Renal cortical epithelial cell (primary cell): ENCODE measurements at regions not wholly inside any gene's neighbourhood (a gene's known extent, or its start where the extent isn't known, plus 50 kb on each side); places are given as distances from the start of the nearest gene placed in this dataset.
"Not testable (repeated sequence)": the region's sequence is repeated elsewhere in the genome, so short reads cannot be mapped to it uniquely, and the experiment has no call there.

Experiments used
- DNase-seq: peaks from one replicate; pipeline ENCODE4 v3.0.0-alpha.2; 2011; ENCODE audit warnings: low read depth

DNA sequence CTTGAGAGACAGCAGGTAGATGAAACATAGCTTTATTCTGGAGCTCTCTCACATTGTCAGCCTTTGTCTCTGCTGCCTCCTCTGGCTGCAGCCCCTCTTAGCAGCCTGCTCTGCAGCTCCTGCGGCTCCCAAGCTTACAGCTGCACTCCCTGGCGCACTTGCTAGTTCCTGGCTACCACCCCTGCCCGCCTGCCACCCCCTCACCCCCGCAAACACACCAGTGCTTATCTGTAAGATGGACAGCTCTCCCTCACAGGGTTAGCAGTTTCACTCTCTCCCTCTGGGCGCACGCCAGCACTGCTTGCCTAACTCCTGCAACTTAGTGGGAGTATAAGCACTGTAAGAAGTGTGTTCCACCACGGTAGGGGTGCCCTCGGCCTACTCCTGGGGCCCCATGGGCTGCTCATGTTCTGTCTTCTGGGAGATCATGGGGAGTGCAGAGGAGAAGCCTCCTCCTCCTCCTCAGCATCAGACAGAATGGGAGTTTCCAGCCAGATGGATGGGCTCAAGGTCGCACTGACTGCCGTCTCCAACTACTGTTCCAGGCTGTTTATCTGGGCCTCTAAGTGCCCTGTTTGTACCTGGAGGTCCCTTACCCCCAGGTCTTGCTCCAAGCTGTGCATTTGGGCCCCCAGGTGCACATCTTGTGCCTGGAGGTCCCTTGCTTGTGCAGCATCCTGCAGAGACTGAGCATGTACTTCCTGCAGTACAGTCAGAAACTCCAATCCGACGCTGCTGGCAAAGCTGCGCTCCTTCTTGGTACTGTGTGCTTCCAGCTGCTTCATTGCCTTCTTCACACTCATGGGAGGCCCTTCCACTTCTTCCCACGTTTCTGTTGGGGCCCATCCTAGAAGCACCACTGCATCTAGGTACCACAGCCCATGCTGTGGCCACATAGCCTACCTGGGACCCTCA lies 1388.1 kb downstream of the AMY1C start:
- DNase-seq: no peak

DNA sequence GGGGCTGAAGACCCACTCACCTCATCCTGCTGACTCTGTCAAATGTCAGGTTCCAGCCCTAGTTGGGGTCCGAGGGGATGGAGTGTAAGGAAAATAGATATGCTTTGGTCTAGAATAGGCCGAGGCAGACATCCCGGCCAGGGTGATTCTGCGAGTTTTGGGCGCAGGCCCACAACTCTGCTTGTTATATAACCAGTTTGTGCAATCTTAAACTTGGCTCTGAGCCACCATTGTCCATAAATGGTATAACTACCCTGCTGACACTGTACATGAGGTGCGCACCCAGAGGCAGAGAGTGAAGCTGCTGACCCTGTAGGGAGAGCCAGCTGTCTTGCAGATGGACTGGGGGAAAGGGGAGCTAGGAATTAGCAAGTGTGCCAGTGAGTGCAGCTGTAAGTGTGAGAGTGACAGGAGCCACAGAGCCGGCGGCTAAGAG lies 1388.8 kb downstream of the AMY1C start:
- no peak for DNase-seq

DNA sequence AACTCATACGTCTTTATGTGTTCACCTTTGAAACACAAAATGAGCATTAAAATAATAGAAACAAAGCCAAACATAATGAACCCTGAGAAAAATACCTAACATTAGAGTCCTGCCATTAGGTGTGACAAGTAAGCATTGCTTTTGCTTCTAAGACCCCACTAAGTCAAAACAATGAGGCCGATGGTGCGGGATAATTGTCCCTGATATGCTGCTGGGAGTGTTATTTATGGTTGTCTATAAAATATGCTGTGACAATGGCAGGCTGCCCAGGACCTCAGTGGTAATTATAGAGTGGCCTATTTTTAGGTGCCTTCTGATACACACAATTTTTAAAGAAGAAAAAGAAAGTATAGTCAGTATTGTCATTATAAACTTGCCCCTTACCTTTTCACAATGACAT lies 1423.1 kb downstream of the AMY1C start:
- no peak for DNase-seq

DNA sequence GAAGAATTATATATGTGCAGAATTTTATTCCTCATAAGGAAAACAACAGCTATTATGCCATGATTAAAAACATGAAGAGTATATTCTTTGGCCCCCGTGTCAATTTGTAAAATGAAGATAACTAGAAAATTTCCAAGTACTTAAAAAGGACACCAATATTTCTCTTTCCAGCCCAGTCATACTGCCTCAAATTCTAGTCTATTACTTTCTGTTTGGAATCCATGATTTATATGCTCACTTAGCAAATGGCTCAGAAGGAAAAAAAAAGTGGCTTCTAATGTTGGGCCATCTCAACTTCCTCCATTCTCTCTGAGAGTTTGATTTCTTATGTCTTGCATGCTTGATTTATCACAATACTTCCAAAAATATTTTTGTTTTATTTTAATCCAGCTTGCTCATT lies 1431.1 kb downstream of the AMY1C start:
- DNase-seq: no peak

DNA sequence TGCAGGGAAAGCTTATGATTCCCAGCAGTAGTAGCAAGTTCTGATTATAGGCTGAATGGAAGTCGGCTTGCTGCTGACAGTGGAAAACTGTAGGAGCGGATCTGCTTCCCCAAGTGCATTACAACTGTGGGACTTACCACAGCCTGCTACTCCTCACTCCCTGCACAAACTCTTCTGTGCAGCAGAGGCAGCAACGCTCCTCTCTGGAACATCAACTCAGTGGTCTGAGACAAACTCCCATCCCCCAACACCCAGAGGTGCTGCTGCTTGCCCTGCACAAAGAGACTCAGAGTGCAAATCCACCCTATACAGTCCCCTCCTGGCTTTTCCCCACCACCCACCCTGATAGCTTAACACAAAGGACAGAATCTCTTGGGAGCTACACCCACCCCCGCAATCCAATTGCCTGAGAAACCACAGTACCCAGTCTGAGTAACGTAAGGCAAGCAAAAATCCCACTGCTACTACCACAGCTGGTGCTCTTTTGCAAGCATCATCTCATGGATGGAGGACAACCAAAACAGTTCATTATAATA lies 1455.2 kb downstream of the AMY1C start:
- DNase-seq: no peak

DNA sequence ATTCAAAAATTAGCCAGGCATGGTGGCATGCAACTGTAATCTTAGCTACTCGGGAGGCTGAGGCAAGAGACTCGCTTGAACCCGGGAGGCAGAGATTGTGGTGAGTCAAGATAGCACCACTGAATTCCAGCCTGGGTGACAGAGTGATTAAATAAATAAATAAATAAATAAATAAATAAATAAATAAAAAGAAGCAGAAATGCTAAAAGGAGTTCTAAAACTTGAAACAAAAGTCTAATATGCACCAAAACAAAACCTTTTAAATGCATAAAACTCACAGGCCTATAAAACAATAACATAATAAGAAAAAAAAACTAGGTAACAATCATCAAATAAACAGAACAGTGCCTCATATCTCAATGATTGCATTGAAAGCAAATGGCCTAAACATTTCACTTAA lies 1458.9 kb downstream of the AMY1C start:
- DNase-seq: no peak

DNA sequence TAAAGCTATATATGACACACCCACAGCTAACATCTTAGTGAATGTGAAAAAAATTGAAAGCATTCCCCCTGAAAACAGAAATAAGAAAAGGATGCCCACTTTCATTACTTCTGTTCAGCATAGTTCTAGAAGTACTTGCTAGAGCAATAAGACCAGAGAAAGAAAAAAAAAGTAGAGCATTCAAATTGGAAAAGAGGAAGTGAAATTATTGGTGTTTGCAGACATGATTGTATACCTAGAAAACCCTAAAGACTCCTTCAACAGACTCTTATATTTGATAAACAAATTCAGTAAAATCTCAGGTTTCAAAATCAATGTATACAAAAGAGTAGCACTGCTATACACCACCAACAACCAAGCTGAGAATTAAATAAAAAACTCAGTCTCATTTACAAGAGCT lies 1461.0 kb downstream of the AMY1C start:
- no peak for DNase-seq

DNA sequence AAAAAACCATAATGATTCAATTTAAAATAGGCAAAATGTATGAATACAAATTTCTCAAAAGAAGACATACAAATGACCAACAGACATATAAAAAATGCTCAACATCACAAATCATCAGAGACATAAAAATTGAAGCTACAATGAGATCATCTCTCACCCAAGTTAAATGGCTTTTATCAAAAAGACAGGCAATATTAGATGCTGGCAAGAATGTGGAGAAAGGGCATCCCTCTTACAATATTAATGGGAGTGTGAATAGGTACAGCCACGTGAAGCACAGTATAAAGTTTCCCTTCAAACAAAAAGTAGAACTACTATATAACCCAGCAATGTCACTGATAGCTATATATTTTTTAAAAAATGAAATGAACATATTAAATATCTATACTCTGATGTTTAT lies 1481.7 kb downstream of the AMY1C start:
- DNase-seq: no peak

DNA sequence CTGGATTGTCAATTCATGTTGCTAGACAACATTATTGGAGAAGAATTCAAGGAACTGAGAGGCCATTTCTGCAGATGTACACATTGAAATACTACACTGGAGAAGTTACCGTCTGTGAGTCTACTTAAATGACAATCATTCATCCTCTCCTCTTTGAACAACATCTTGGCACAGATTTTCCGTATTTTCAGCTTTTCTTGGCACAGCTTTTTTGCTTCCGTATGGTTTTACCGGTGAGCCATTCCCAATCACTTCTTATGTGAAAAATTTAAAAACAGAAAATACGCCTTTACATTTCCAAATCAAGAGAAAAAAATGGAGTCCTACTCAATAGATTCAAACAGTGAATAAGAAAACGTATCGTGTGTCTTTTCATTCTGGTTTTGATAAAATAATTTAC lies 1493.7 kb downstream of the AMY1C start:
- DNase-seq: no peak

DNA sequence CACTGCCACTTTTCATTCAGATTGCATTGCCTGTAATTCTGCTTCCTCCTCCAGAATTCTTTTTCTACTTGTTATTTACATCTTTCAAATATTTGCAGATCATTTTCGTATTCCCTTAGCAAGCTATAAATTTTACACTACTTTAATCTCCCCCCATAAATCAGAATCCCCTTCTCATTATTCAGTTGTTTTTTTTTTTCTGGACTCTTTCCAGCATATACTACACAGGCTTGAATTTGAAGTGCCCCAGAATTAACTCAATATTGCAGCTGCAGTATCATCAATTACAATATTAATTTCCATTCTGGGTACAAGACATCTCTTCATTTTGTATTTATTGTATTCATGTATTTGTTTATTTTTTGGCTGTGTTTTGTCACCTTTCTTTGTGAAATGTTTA lies 1494.3 kb downstream of the AMY1C start:
- DNase-seq: no peak

DNA sequence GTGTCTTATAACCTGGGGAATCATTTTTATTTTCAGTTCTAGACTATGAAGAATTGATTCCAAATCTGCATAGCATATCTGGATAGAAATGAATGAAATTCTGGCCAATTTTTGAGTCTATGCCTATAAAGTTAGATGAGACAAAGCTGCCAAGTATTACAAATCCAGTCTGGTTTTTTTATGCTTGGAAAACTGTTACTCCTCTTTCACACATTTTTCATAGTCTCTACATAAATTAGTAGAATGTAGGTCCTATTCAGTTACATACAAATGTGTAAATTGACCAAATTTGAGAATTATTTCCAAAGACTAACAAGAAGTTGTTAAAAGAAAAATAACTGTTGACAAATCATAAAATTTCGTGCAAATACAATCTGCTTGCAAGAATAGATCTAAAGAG lies 1505.2 kb downstream of the AMY1C start:
- no peak for DNase-seq

DNA sequence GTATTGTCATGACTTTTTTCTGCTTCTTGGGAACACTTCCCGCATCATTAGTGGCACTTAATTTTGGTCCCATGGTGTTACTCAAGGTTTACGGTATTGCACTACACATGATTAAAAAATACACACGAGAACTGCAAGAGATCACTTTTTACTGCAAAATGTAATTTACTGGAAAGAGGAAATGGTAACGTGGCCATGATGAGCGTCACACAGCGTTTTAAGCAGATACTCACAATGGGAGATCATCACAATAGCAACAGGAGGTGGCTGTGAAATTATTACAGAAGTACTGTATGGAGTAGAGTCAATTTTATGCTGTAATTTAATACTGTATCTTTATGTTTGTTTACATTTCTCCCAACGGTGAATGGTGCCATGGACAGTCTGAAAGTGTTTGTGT lies 1510.3 kb downstream of the AMY1C start:
- no peak for DNase-seq

DNA sequence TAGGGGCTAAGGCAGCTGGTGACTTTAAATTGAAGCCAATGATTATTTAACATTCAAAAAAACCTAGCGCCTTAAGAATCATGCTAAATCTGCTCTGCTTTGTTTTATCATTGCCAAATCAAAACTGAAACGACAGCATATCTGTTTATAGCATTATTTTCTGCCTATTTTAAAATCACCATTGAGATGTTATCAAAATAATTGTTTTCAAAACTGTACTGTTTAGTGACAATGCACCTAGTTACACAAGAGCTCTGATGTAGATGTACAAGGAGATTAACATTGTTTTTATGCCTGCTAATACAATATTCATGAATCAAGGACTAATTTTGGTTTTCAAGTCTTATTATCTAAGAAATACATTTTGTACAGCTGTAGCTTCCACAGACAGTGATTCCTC lies 1521.3 kb downstream of the AMY1C start:
- no peak for DNase-seq

DNA sequence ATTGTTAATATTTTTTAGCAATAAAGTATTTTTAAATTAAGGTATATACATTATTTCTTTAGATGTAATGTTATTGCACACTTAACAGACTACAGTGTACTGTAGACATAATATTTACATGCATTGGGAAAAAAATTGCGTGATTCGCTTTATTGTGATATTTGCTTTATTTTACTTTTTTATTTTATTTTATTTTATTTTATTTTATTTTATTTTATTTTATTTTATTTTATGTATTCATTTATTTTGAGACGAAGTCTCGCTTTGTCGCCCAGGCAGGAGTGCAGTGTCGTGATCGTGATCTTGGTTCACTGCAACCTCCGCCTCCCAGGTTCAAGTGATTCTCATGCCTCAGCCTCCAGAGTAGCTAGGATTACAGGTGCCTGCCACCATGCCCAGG lies 1522.7 kb downstream of the AMY1C start:
- DNase-seq: not testable (repeated sequence)

DNA sequence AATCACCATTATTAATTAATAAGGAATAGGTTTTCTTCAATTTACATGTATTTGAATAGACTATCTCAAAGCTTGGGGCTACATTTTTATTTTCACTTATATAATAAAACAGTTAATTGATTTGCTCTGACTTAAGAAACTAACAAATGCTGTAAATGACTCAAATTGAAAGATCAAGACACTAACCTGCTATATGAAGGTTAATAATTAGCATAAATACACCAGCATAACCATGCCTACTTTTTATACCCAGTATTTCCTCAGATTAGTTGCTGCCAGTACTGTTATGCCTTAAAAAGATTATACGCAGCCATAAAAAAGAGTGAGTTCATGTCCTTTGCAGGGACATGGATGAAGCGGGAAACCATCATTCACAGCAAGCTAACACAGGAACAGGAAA lies 1545.1 kb downstream of the AMY1C start:
- no peak for DNase-seq

DNA sequence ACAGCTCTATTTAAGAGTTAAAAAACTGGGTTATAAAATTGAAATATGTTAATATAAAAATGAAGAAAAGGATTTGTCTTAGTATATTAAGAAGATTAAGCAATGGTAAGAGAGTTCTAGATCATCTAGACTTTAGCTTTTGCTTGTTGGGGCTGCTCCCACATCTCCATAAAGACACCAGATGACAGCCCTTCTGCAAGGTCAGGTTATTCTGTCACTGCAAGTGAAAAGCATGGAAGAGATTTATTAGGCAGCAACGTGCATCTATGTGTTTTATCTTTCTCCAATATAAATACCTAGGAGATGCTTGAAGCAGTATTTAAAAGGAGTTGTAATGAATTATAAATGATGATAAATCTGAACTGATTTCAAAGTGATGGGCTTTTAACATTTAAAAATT lies 1560.4 kb downstream of the AMY1C start:
- no peak for DNase-seq

DNA sequence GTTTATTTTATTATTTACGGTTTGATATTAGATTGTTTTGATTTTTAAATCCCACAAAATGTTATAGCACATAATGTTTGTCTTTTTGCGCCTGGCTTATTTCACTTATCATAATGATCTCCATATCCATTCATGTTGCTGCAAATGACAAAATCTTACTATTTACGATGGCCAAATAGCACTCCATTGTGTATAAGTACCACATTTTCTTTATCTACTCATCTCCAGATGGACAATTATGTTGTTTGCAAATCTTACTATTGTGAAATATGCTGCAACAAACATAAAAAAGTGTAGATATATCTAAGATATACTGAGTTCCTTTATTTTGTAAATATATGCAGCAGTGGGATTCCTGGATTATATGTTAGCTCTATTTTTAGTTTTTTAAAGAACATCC lies 1568.3 kb downstream of the AMY1C start:
- no peak for DNase-seq

DNA sequence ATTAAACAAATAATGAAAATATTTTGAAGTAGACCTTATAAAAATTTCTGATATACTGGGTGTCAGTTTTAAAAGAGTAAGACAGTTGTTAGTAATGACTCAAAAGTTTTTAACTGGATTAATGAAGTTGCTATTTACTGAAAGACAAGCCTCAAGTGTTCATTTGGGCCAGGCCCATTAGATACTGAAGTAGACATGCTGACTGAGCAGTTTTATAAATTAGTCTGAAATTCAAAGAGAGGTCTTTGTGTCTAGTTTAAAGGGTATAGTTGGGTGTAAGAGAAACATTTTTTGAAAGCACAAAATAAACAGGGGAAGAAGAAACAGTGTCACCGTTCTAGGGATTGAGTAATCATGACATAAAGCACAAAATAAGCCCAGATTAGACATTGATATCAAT lies 1577.2 kb downstream of the AMY1C start:
- DNase-seq: no peak

DNA sequence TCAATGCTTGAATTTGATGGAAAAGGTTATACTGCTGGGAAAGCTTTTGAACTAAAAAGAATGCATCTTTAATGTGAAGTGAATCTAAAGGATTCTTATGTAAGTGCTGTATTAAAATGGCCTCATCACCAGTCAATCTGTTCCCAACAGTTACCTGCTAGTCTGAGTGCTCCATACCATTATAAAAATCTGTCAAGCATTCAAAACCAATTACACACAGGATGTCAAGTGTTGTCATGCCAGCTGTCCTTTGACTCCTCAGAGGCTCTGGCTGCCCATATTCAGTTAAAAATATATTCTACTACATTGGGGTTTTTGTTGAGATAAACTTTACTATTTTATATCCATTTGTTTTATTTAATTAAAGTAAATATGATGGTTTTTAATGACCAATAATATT lies 1587.7 kb downstream of the AMY1C start:
- DNase-seq: no peak

DNA sequence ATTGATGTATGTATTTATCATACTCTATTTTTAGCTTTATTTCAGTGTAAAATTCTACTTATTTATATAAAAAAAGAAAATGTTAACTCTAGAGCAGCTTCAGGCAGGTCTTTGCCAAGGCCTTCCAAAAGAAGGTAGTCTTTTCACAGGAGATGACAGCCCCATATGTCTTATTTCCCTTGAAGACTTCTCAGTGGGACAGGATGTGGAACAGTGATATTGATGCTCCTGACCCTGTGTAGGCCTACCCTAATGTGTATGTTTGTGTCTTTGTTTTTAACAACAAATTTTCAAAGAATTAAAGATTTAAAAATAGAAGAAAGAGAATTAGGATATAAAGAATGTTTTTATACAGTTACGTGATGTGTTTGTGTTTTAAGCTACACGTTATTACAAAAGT lies 1593.6 kb downstream of the AMY1C start:
- DNase-seq: no peak

DNA sequence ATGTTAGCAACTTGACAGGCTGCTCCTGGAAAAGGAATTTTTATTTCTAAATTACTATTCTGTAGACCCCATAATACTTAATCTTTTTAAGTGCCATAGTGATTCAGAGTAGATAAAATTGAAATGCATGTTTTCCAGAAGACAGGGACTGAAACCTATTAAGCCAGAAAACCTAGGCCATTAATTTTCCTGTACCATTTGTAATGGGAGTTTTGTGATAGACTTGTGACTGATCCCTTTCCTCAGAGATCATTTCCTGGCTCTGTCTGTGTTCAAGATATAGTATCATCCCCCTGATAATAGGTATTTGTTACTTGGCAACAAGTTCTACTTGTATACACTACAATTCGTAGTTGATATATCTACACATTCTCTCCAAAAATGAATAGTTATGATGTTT lies 1609.8 kb downstream of the AMY1C start:
- DNase-seq: no peak

DNA sequence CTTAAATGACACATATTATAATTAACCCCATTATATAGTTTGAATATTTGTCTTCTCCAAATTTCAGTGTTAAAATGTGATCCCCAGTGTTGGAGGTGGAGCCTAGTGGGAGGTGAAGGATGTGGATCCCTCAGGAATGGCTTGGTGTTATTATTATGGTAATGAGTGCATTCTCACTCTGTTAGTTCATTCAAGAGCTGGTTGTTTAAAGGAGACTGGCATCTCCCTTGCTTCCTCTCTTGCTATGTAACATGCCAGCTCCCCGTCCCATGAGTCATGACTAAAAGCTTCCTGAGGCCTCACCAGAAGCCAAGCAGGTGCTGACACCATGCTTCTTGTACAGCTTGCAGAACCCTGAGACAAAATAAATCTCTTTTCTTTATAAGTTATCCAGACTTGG lies 1612.7 kb downstream of the AMY1C start:
- no peak for DNase-seq

DNA sequence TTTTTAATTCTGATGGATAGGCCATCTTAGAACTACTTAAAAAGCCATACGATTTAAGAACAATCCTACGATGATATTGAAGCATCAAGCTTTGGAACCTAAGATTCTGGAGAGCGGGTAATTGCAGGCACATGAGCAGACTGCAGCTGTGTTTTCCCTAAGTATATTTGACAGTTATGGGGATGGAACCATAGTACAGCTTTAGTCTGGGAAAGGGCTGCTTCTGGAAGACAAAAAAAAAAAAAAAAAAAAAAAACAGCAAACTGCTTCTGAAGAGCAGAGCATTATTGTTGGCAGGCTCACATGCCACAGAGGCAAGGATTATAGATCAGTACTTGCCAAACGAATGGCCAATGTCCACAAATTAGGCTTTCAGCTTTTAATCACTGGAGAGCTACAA lies 1618.7 kb downstream of the AMY1C start:
- no peak for DNase-seq

DNA sequence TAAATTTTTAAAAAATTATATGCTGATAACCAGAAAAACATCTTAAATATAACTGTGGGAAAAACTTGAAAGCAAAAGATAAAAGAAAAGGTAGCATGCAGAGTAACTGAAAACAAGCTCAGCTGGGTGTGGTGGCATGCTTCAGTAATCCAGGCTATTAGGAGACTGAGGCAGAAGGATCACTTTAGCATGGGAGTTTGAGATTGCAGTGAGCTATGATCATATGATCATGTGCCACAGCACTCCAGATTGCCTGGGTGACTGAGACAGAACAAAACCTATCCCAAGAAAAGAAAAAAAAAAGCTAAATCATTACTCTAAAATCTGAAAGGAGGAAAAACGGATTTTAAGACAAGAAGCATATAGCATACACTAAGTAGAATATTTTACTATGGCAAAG lies 1624.0 kb downstream of the AMY1C start:
- DNase-seq: no peak
